ENCODE measurements at regions not wholly inside any gene's neighbourhood (a gene's known extent, or its start where the extent isn't known, plus 50 kb on each side); places are given as distances from the start of the nearest gene placed in this dataset.
A peak's percentile ranks its signal among the peaks of the same experiment; 100 is the strongest.
"Not testable (repeated sequence)": the region's sequence is repeated elsewhere in the genome, so short reads cannot be mapped to it uniquely, and the experiment has no call there.

- no peak overlapping the region for H3K4me3 Mint-ChIP-seq
- peaks cover 3% of the 10 kb centered on the region for H3K27me3 Mint-ChIP-seq (ENCODE audit: low read depth)
- no peaks in the 10 kb centered on the region for H3K4me1 Mint-ChIP-seq
- no peaks in the 10 kb centered on the region for H3K36me3 Mint-ChIP-seq (ENCODE audit: low read depth)
- no peaks in the 10 kb centered on the region for H3K9me3 Mint-ChIP-seq
- no peak overlapping the region for H3K27ac Mint-ChIP-seq
- TF ChIP-seq CTCF (IDR thresholded peaks at IDR 0.05; ENCODE audit: unreplicated experiment in 3 of 3): no peak
Observed at GRCh38 chr12:9405886-9406563, 197.8 kb upstream of the PZP start.

- no peak overlapping the region for H3K27ac Mint-ChIP-seq
- no peaks in the 10 kb centered on the region for H3K4me1 Mint-ChIP-seq
- peaks cover 3% of the 10 kb centered on the region for H3K27me3 Mint-ChIP-seq (ENCODE audit: low read depth)
- TF ChIP-seq CTCF (IDR thresholded peaks at IDR 0.05; ENCODE audit: unreplicated experiment in 3 of 3): no peak
- no peak overlapping the region for H3K4me3 Mint-ChIP-seq
- H3K9me3 Mint-ChIP-seq: no peaks in the 10 kb centered on the region
- no peaks in the 10 kb centered on the region for H3K36me3 Mint-ChIP-seq (ENCODE audit: low read depth)
Observed at GRCh38 chr12:9404469-9405260, 196.5 kb upstream of the PZP start.

- no peak for TF ChIP-seq CTCF (IDR thresholded peaks at IDR 0.05; ENCODE audit: unreplicated experiment in 3 of 3)
- Mint-ChIP-seq H3K27me3 (ENCODE audit: low read depth) (peaks cover 3% of the 10 kb centered on the region), H3K9me3 (no peaks in the 10 kb centered on the region), H3K27ac (no peak overlapping the region), H3K4me3 (no peak overlapping the region), H3K36me3 (ENCODE audit: low read depth) (no peaks in the 10 kb centered on the region), H3K4me1 (no peaks in the 10 kb centered on the region)
Observed at GRCh38 chr12:9404031-9404430, 195.8 kb upstream of the PZP start.

- H3K4me3 Mint-ChIP-seq; H3K4me1 Mint-ChIP-seq; H3K27ac Mint-ChIP-seq; H3K27me3 Mint-ChIP-seq (ENCODE audit: low read depth); H3K36me3 Mint-ChIP-seq (ENCODE audit: low read depth); H3K9me3 Mint-ChIP-seq: not testable (repeated sequence)
Observed at GRCh38 chr12:9402432-9403040, 194.3 kb upstream of the PZP start.

- not testable (repeated sequence) for H3K27ac Mint-ChIP-seq; H3K36me3 Mint-ChIP-seq (ENCODE audit: low read depth); H3K4me3 Mint-ChIP-seq; H3K9me3 Mint-ChIP-seq; H3K27me3 Mint-ChIP-seq (ENCODE audit: low read depth)
- peaks cover 15% of the 10 kb centered on the region for H3K4me1 Mint-ChIP-seq
Observed at GRCh38 chr12:9396367-9396766, 188.2 kb upstream of the PZP start.

GRCh38 chr12:9395220-9395619 is 187.0 kb upstream of the PZP start:
- not testable (repeated sequence) for H3K27ac Mint-ChIP-seq

GRCh38 chr12:9392842-9393241 is 184.6 kb upstream of the PZP start:
- Mint-ChIP-seq H3K4me1 (peaks cover 15% of the 10 kb centered on the region), H3K4me3 (no peak overlapping the region), H3K9me3 (no peaks in the 10 kb centered on the region), H3K36me3 (ENCODE audit: low read depth) (peaks cover 7% of the 10 kb centered on the region), H3K27me3 (ENCODE audit: low read depth) (no peaks in the 10 kb centered on the region), H3K27ac (peak overlapping the region; percentile 73 to 90 (median 85))
- no peak for TF ChIP-seq CTCF (IDR thresholded peaks at IDR 0.05; ENCODE audit: unreplicated experiment in 3 of 3)

More at GRCh38 chr12:9395220-9395619, 187.0 kb upstream of the PZP start:
- H3K27me3 Mint-ChIP-seq (ENCODE audit: low read depth); H3K36me3 Mint-ChIP-seq (ENCODE audit: low read depth); H3K9me3 Mint-ChIP-seq; H3K4me3 Mint-ChIP-seq: not testable (repeated sequence)
- peaks cover 15% of the 10 kb centered on the region for H3K4me1 Mint-ChIP-seq
